GM04503 (cell line): ENCODE measurements at regions not wholly inside any gene's neighbourhood (a gene's known extent, or its start where the extent isn't known, plus 50 kb on each side); places are given as distances from the start of the nearest gene placed in this dataset.
"Not testable (repeated sequence)": the region's sequence is repeated elsewhere in the genome, so short reads cannot be mapped to it uniquely, and the experiment has no call there.

ENCODE experiments used
- DNase-seq: peaks from one replicate; pipeline ENCODE4 v3.0.0-alpha.2; 2012; ENCODE audit warnings: low read depth

GRCh38 chr1:214095896-214096295 is 108.1 kb downstream of the PROX1 start:
- DNase-seq = not testable (repeated sequence)

- DNase-seq = no peak
These were observed 113.5 kb downstream of the PROX1 start for GRCh38 chr1:214101246-214101645.

GRCh38 chr1:214101828-214102227 is 114.1 kb downstream of the PROX1 start:
- no peak for DNase-seq

GRCh38 chr1:214102907-214103306 is 115.1 kb downstream of the PROX1 start:
- DNase-seq = peak; percentile 1

GRCh38 chr1:214103778-214104177 is 116.0 kb downstream of the PROX1 start:
- DNase-seq = no peak

GRCh38 chr1:214106375-214106774 is 118.6 kb downstream of the PROX1 start:
- no peak for DNase-seq

- DNase-seq = no peak
These were observed 119.7 kb downstream of the PROX1 start for GRCh38 chr1:214107322-214108096.

- no peak for DNase-seq
These were observed 120.3 kb downstream of the PROX1 start for GRCh38 chr1:214108097-214108446.

- no peak for DNase-seq
These were observed 124.0 kb downstream of the PROX1 start for GRCh38 chr1:214111796-214112195.

GRCh38 chr1:214116258-214116657 is 128.5 kb downstream of the PROX1 start:
- DNase-seq = no peak

- DNase-seq = no peak
These were observed 130.0 kb downstream of the PROX1 start for GRCh38 chr1:214117780-214118179.

- no peak for DNase-seq
These were observed 132.4 kb downstream of the PROX1 start for GRCh38 chr1:214120191-214120590.

GRCh38 chr1:214120951-214121350 is 133.2 kb downstream of the PROX1 start:
- DNase-seq = no peak

- no peak for DNase-seq
These were observed 134.3 kb downstream of the PROX1 start for GRCh38 chr1:214122110-214122509.

- no peak for DNase-seq
These were observed 135.4 kb downstream of the PROX1 start for GRCh38 chr1:214123061-214123784.

- no peak for DNase-seq
These were observed 136.6 kb downstream of the PROX1 start for GRCh38 chr1:214124281-214124805.

GRCh38 chr1:214124915-214125314 is 137.1 kb downstream of the PROX1 start:
- no peak for DNase-seq

GRCh38 chr1:214125819-214126218 is 138.0 kb downstream of the PROX1 start:
- no peak for DNase-seq

- no peak for DNase-seq
These were observed 138.9 kb downstream of the PROX1 start for GRCh38 chr1:214126697-214127146.

- DNase-seq = no peak
These were observed 139.9 kb downstream of the PROX1 start for GRCh38 chr1:214127705-214128104.

GRCh38 chr1:214135886-214136285 is 145.1 kb upstream of the SMYD2 start:
- DNase-seq = no peak

GRCh38 chr1:214136324-214136919 is 144.5 kb upstream of the SMYD2 start:
- DNase-seq = no peak

GRCh38 chr1:214141486-214141885 is 139.5 kb upstream of the SMYD2 start:
- no peak for DNase-seq
